HG02798 (cell line): ENCODE measurements at regions not wholly inside any gene's neighbourhood (a gene's known extent, or its start where the extent isn't known, plus 50 kb on each side); places are given as distances from the start of the nearest gene placed in this dataset.
"Not testable (repeated sequence)": the region's sequence is repeated elsewhere in the genome, so short reads cannot be mapped to it uniquely, and the experiment has no call there.

Experiments used
- ATAC-seq: cut with Tn5 transposase; IDR thresholded peaks from one replicate; pipeline ENCODE4 v1.9.1; 2021; ENCODE audit warnings: mild to moderate bottlenecking; ENCODE audit not compliant: unreplicated experiment, poor library complexity

DNA sequence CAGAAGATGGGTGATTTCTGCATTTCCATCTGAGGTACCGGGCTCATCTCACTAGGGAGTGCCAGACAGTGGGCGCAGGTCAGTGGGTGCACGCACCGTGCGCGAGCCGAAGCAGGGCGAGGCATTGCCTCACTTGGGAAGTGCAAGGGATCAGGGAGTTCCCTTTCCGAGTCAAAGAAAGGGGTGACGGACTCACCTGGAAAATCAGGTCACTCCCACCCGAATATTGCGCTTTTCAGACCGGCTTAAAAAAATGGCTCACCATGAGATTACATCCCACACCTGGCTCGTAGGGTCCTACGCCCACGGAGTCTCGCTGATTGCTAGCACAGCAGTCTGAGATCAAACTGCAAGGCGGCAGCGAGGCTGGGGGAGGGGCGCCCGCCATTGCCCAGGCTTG, 194.0 kb downstream of the PARM1 start:
- not testable (repeated sequence) for ATAC-seq

- ATAC-seq = no peak
These were observed 193.1 kb downstream of the PARM1 start for GRCh38 chr4:75126058-75126457.

DNA sequence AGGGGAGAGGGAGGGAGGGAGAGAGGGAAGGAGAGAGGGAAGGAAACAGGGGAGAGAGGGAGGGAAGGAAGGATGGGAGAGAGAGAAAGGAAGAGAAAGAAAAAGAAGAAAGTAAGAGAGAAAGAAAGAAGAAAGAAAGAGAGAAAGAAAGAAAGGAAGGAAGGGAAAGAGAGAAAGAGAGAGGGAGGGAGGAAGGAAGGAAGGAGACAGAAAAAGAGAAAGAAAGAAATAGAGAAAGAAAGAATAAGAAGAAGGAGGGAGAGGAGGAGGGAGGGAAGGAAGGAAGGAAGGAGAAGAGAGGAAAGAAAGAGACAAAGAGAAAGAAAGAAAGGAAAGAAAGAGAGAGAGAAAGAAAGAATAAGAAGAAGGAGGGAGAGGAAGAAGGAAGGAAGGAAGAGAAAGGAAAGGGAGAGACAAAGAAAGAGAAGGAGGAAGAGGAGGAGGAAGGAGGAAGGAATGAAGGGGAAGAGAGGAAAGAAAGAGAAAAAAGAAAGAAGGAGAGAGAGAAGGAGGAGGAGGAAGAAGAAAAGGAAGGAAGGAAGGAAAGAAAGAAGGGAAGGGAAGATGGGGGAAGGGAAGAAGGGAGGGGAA, 189.6 kb downstream of the PARM1 start:
- no peak for ATAC-seq

- no peak for ATAC-seq
These were observed 185.8 kb downstream of the PARM1 start for GRCh38 chr4:75118739-75119138.

DNA sequence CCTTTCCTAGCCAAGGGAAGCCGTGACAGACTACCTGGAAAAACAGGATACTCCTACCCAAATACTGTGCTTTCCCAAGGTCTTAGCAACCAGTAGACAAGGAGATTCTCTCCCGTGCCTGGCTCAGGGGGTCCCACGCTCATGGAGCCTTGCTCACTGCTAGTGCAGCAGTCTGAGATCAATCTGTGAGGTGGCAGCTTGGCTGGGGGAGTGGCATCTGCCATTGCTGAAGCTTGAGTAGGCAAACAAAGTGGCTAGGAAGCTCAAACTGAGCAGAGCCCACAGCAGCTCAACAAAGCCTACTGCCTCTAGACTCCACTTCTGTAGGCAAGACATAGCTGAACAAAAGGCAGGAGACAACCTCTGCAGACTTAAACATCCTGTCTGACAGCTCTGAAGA, 177.1 kb downstream of the PARM1 start:
- no peak for ATAC-seq

- ATAC-seq = peak; percentile 37
These were observed 175.1 kb downstream of the PARM1 start for GRCh38 chr4:75107755-75108612.

- no peak for ATAC-seq
These were observed 169.8 kb downstream of the PARM1 start for GRCh38 chr4:75102787-75103085.

DNA sequence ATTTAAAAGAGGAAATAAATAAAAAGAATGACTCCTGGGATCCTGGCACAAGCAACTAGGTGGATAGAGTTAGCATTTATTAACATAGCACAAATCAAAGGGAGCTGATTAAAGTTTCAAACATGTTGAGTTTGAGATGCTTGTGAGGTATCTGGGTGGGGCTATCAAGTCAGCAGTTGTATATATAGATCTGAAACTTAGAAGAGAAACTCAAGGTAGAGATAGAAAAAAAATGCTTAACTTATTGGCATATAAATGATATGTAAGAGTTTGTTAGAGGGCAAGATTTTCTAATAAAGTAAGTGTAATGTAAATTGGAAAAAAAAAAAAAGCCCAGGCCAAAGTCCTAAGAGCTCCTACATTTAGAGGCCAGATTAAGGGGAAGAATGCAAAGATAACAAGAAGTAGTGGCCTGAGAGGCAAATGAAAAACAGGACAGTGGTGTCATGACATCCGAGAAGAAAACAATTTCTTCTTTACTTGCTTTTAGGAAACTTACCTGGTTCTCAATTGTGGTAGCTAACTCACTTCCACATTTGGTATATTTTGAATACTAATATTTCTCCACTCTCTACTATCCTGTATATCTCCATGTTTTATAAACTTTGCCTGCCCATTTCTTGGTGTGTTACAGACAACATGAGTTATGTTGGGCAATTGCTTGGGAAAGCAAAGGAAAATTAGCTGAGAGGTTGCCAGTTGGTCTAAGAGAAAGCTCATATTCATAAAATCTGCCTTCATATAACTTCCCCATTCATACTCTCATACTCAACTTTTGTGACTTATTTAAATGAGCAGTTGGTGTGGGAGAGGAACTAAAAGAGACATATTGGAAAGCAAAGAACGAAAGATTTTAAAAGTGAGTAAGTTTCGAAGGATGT, 169.2 kb downstream of the PARM1 start:
- ATAC-seq = peak; percentile 57
